Stimulated activated CD8-positive, alpha-beta memory T cell treated with anti-CD3 and anti-CD28 coated beads, Interleukin-15, amount 100 ng/mL, for 24 hours (primary cell): ENCODE measurements at regions not wholly inside any gene's neighbourhood (a gene's known extent, or its start where the extent isn't known, plus 50 kb on each side); places are given as distances from the start of the nearest gene placed in this dataset.

Source experiments
- DNase-seq: peaks from one replicate; pipeline ENCODE4 v3.0.0-alpha.2; 2020; ENCODE audit warnings: low read depth

GRCh38 chr9:108149326-108149725, 659.8 kb upstream of the KLF4 start:
- no peak for DNase-seq

- DNase-seq = no peak
Measured at GRCh38 chr9:108142504-108143201, 653.1 kb upstream of the KLF4 start.

- DNase-seq = no peak
Measured at GRCh38 chr9:108142142-108142503, 652.6 kb upstream of the KLF4 start.

- no peak for DNase-seq
Measured at GRCh38 chr9:108139900-108140299, 650.3 kb upstream of the KLF4 start.

GRCh38 chr9:108138516-108138915, 648.9 kb upstream of the KLF4 start:
- no peak for DNase-seq

GRCh38 chr9:108136656-108137055, 647.1 kb upstream of the KLF4 start:
- no peak for DNase-seq

- no peak for DNase-seq
Measured at GRCh38 chr9:108134486-108135128, 645.0 kb upstream of the KLF4 start.

- DNase-seq = no peak
Measured at GRCh38 chr9:108133680-108134079, 644.1 kb upstream of the KLF4 start.

- DNase-seq = no peak
Measured at GRCh38 chr9:108133101-108133500, 643.5 kb upstream of the KLF4 start.

- DNase-seq = no peak
Measured at GRCh38 chr9:108130905-108131304, 641.3 kb upstream of the KLF4 start.

- DNase-seq = no peak
Measured at GRCh38 chr9:108125625-108126024, 636.1 kb upstream of the KLF4 start.

- no peak for DNase-seq
Measured at GRCh38 chr9:108119530-108120113, 630.1 kb upstream of the KLF4 start.

- DNase-seq = no peak
Measured at GRCh38 chr9:108117795-108118194, 628.2 kb upstream of the KLF4 start.

GRCh38 chr9:108117306-108117705, 627.7 kb upstream of the KLF4 start:
- DNase-seq = no peak

- DNase-seq = no peak
Measured at GRCh38 chr9:108113596-108113995, 624.0 kb upstream of the KLF4 start.

GRCh38 chr9:108109927-108110690, 620.5 kb upstream of the KLF4 start:
- no peak for DNase-seq

- DNase-seq = no peak
Measured at GRCh38 chr9:108108852-108109448, 619.4 kb upstream of the KLF4 start.

GRCh38 chr9:108108280-108108851, 618.8 kb upstream of the KLF4 start:
- DNase-seq = no peak

GRCh38 chr9:108105885-108106284, 616.3 kb upstream of the KLF4 start:
- no peak for DNase-seq

GRCh38 chr9:108104991-108105390, 615.4 kb upstream of the KLF4 start:
- no peak for DNase-seq

GRCh38 chr9:108103046-108103693, 613.6 kb upstream of the KLF4 start:
- no peak for DNase-seq

GRCh38 chr9:108101410-108101809, 611.8 kb upstream of the KLF4 start:
- no peak for DNase-seq
